ENCODE measurements at regions not wholly inside any gene's neighbourhood (a gene's known extent, or its start where the extent isn't known, plus 50 kb on each side); places are given as distances from the start of the nearest gene placed in this dataset.
A peak's percentile ranks its signal among the peaks of the same experiment; 100 is the strongest.

DNA sequence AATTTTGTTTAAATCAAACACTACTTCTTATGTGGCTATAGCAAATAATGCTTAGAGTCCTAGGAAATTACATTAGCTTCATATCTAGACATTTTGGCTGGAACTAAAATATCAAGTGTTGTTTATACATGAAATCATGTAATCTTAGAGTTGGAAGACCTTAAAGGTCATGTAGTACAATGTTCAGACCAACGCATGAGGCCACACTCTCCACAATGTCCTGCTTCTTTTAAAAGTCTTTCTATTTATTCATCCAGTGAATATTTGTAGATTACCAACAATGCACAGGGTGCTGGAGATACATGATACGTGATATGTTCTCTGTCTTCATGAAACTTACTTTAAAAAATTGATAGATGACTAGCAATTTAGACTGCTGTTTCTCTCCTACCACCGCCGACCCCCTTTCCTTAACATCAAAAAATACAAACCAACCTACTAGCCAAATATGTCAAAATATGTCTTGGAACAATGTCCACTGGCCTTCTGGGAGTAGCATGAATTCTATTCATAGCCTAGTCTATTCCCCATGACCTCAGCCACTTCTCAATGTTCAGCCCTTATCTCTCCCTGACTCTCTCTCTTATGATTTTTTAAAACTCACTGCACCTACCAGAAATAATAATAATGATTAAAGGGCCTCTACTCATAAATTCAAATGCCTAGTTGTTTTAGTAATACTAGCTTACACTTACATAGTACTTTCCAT lies 59.5 kb upstream of the CAV2 start:
- H3K9me3 ChIP-seq (ENCODE audit: insufficient read depth, low read depth), result peaks cover 6% of the 10 kb centered on the region; the same call in 1 of the 2 replicates
- H3K4me1 ChIP-seq (replicated peaks; ENCODE audit: insufficient read depth), result peaks cover 43% of the 10 kb centered on the region
- no peak overlapping the region for H3K4me3 ChIP-seq
- H3K36me3 ChIP-seq (ENCODE audit: low read depth), result no peaks in the 10 kb centered on the region
- H3F3A ChIP-seq (ENCODE audit: insufficient read depth, low read depth), result peaks cover 31% of the 10 kb centered on the region
- DNase-seq, result no peak
- H4K20me1 ChIP-seq (ENCODE audit: insufficient read depth), result no peaks in the 10 kb centered on the region
- no TSS peak for BruUV-seq (replicated peaks)
- H3K27me3 ChIP-seq (ENCODE audit: insufficient read depth, low read depth), result no peaks in the 10 kb centered on the region
- CTCF ChIA-PET, result no interaction called here
- no peaks in the 10 kb centered on the region for H3K79me2 ChIP-seq (ENCODE audit: low read depth)
- POLR2A ChIA-PET (ENCODE audit: unreplicated experiment), result interaction anchor here (0.6 kb wide), 1 partner anchor 86 kb away, joined by 3 read pairs; no protein-coding TSS in a partner anchor
- H3K4me2 ChIP-seq, result no peak overlapping the region
- no peak overlapping the region for H3K27ac ChIP-seq
- no peak overlapping the region for H2AFZ ChIP-seq
- intact Hi-C loops (cut with micrococcal nuclease; ENCODE audit: unreplicated experiment), result loop anchor here (5.0 kb wide), 1 partner anchor 267 kb away; no protein-coding TSS in a partner anchor
- H3K9me2 ChIP-seq (ENCODE audit: insufficient read depth), result no peaks in the 10 kb centered on the region
- TF ChIP-seq EZH2 (IDR thresholded peaks at IDR 0.05; ENCODE audit: low read depth), result no peak
- TF ChIP-seq, protein P1, sequence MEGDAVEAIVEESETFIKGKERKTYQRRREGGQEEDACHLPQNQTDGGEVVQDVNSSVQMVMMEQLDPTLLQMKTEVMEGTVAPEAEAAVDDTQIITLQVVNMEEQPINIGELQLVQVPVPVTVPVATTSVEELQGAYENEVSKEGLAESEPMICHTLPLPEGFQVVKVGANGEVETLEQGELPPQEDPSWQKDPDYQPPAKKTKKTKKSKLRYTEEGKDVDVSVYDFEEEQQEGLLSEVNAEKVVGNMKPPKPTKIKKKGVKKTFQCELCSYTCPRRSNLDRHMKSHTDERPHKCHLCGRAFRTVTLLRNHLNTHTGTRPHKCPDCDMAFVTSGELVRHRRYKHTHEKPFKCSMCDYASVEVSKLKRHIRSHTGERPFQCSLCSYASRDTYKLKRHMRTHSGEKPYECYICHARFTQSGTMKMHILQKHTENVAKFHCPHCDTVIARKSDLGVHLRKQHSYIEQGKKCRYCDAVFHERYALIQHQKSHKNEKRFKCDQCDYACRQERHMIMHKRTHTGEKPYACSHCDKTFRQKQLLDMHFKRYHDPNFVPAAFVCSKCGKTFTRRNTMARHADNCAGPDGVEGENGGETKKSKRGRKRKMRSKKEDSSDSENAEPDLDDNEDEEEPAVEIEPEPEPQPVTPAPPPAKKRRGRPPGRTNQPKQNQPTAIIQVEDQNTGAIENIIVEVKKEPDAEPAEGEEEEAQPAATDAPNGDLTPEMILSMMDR (conservative IDR thresholded peaks at IDR 0.05), result no peak

DNA sequence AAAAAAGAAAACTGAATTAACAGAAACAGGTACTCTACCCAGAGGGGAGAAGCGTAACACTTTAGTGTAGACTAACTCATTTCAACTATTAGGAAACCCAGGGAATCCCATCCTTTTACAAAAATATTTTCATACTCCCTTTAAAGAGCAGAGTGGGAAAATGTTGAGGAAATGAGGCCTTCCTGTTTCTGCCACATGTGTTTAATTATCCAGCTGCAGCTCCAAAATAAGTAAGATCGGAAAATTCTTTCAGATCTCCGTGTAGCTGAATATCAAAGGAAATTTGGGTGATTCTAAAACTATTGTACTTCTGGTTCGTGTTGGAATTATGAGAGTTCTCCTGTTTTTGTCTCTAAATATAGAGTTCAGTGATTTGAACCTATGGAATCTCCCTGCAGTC lies 58.0 kb upstream of the CAV2 start:
- TF ChIP-seq EZH2 (IDR thresholded peaks at IDR 0.05; ENCODE audit: low read depth), result no peak
- TF ChIP-seq, protein P1 (conservative IDR thresholded peaks at IDR 0.05), result no peak
- Histone ChIP-seq H3K4me2 (peak overlapping the region; percentile 92), H3K4me1 (replicated peaks; ENCODE audit: insufficient read depth) (peaks cover 42% of the 10 kb centered on the region), H3F3A (ENCODE audit: insufficient read depth, low read depth) (peaks cover 30% of the 10 kb centered on the region), H3K9me3 (ENCODE audit: insufficient read depth, low read depth) (peaks cover 17% of the 10 kb centered on the region), H3K36me3 (ENCODE audit: low read depth) (no peaks in the 10 kb centered on the region), H4K20me1 (ENCODE audit: insufficient read depth) (no peaks in the 10 kb centered on the region), H3K27me3 (ENCODE audit: insufficient read depth, low read depth) (no peaks in the 10 kb centered on the region), H3K27ac (peak overlapping the region; percentile 100), H3K4me3 (peak overlapping the region; percentile 65; the same call in 1 of the 2 replicates), H3K9me2 (ENCODE audit: insufficient read depth) (no peaks in the 10 kb centered on the region), H2AFZ (no peak overlapping the region), H3K79me2 (ENCODE audit: low read depth) (no peaks in the 10 kb centered on the region)
- CTCF ChIA-PET, result interaction anchor here (2.3 kb wide), 1 partner anchor 85 kb away, joined by 7 read pairs; no protein-coding TSS in a partner anchor
- intact Hi-C loops (cut with micrococcal nuclease; ENCODE audit: unreplicated experiment), result loop anchor here (5.0 kb wide), 1 partner anchor 266 kb away; no protein-coding TSS in a partner anchor
- no TSS peak for BruUV-seq (replicated peaks)
- POLR2A ChIA-PET (ENCODE audit: unreplicated experiment), result interaction anchor here (0.6 to 1.6 kb wide), 3 partner anchors 15 to 102 kb away, joined by 9 to 14 read pairs (median 13); partner anchors contain the start of gene CAV2
- no peak for DNase-seq

DNA sequence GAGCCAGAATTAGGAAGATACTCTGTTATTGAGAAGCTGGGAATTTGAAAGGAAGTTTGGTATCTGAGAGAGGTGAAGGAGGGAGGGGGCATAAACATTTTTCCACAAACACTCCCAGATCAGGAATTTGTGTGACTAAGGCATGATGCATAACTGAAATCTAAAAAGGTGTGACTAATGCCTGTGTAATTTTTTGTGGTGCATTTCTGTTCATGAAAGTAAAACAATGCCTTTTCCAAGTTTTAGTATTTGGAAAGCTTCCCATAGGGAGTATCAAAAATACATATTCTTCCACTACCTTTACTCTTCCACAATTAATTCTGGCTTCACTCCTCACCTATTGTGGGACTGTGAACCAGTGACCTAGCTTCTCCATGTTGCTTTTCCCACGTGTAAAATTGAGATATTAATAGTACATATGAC lies 56.4 kb upstream of the CAV2 start:
- Histone ChIP-seq H3K9me2 (ENCODE audit: insufficient read depth) (no peaks in the 10 kb centered on the region), H3F3A (ENCODE audit: insufficient read depth, low read depth) (peaks cover 34% of the 10 kb centered on the region), H3K36me3 (ENCODE audit: low read depth) (no peaks in the 10 kb centered on the region), H3K27me3 (ENCODE audit: insufficient read depth, low read depth) (no peaks in the 10 kb centered on the region), H2AFZ (no peak overlapping the region), H4K20me1 (ENCODE audit: insufficient read depth) (no peaks in the 10 kb centered on the region), H3K4me3 (peak overlapping the region; percentile 65; the same call in 1 of the 2 replicates), H3K4me1 (replicated peaks; ENCODE audit: insufficient read depth) (peaks cover 58% of the 10 kb centered on the region), H3K4me2 (peak overlapping the region; percentile 92), H3K27ac (peak overlapping the region; percentile 100), H3K9me3 (ENCODE audit: insufficient read depth, low read depth) (peaks cover 17% of the 10 kb centered on the region), H3K79me2 (ENCODE audit: low read depth) (no peaks in the 10 kb centered on the region)
- BruUV-seq (replicated peaks), result no TSS peak
- intact Hi-C loops (cut with micrococcal nuclease; ENCODE audit: unreplicated experiment), result loop anchor here (1.0 to 5.0 kb wide), 11 partner anchors 17 to 264 kb away; partner anchors contain the start of gene CAV2
- POLR2A ChIA-PET (ENCODE audit: unreplicated experiment), result interaction anchor here (0.6 to 1.6 kb wide), 11 partner anchors 19 to 426 kb away, joined by 3 to 36 read pairs (median 9); partner anchors contain the start of gene CAV2
- TF ChIP-seq EZH2 (IDR thresholded peaks at IDR 0.05; ENCODE audit: low read depth), result no peak
- TF ChIP-seq, protein P1 (conservative IDR thresholded peaks at IDR 0.05), result no peak
- peak; percentile 46 to 95 for DNase-seq
- CTCF ChIA-PET, result interaction anchor here (0.7 to 2.3 kb wide), 2 partner anchors 9 to 83 kb away, joined by 7 to 10 read pairs; no protein-coding TSS in a partner anchor

Data from PC-9 (cell line).